WTC11 (cell line): ENCODE measurements at regions not wholly inside any gene's neighbourhood (a gene's known extent, or its start where the extent isn't known, plus 50 kb on each side); places are given as distances from the start of the nearest gene placed in this dataset.

Experiments
- ARID4B ChIP-seq: sonication (generic); formaldehyde crosslinking; IDR thresholded peaks from 2 replicates; pipeline ENCODE4 v1.8.0; 2023; ENCODE audit warnings: missing genetic modification reagents, mild to moderate bottlenecking, borderline replicate concordance
- CREB1 ChIP-seq: sonication (generic); formaldehyde crosslinking; IDR thresholded peaks from 2 replicates; pipeline ENCODE4 v1.8.0; 2023; ENCODE audit warnings: mild to moderate bottlenecking, missing genetic modification reagents
- CTCF ChIP-seq: fragments of 200-600 bp; IDR thresholded peaks from 2 replicates; pipeline ENCODE4 v1.8.0; 2022; ENCODE audit warnings: antibody characterized with exemption
- ZNF281 ChIP-seq: sonication (generic); formaldehyde crosslinking; IDR thresholded peaks from 2 replicates; pipeline ENCODE4 v1.8.0; 2023; ENCODE audit warnings: mild to moderate bottlenecking, missing genetic modification reagents
- ZNF396 ChIP-seq: fragments of 250-450 bp; sonication (Bioruptor Pico); IDR thresholded peaks from 2 replicates; pipeline ENCODE4 v1.8.0; 2021; ENCODE audit warnings: mild to moderate bottlenecking, moderate library complexity, borderline replicate concordance

GRCh38 chr16:85384833-85385462 lies 228.2 kb upstream of the GSE1 start:
- TF ChIP-seq ZNF396 (CRISPR knock-in tag) = no peak
- no peak for TF ChIP-seq CREB1
- no peak for TF ChIP-seq CTCF
- no peak for TF ChIP-seq ZNF281 (CRISPR knock-in tag)
- TF ChIP-seq ARID4B = no peak
